GM19467 (cell line): ENCODE measurements at regions not wholly inside any gene's neighbourhood (a gene's known extent, or its start where the extent isn't known, plus 50 kb on each side); places are given as distances from the start of the nearest gene placed in this dataset.
"Not testable (repeated sequence)": the region's sequence is repeated elsewhere in the genome, so short reads cannot be mapped to it uniquely, and the experiment has no call there.

Experiments
- ATAC-seq: cut with Tn5 transposase; IDR thresholded peaks from one replicate; pipeline ENCODE4 v1.9.1; 2021; ENCODE audit warnings: mild to moderate bottlenecking, moderate library complexity; ENCODE audit not compliant: unreplicated experiment

- no peak for ATAC-seq
These were observed 50.3 kb upstream of the OSBPL11 start for GRCh38 chr3:125645616-125646015.

GRCh38 chr3:125646581-125646980 is 51.3 kb upstream of the OSBPL11 start:
- ATAC-seq: no peak

DNA sequence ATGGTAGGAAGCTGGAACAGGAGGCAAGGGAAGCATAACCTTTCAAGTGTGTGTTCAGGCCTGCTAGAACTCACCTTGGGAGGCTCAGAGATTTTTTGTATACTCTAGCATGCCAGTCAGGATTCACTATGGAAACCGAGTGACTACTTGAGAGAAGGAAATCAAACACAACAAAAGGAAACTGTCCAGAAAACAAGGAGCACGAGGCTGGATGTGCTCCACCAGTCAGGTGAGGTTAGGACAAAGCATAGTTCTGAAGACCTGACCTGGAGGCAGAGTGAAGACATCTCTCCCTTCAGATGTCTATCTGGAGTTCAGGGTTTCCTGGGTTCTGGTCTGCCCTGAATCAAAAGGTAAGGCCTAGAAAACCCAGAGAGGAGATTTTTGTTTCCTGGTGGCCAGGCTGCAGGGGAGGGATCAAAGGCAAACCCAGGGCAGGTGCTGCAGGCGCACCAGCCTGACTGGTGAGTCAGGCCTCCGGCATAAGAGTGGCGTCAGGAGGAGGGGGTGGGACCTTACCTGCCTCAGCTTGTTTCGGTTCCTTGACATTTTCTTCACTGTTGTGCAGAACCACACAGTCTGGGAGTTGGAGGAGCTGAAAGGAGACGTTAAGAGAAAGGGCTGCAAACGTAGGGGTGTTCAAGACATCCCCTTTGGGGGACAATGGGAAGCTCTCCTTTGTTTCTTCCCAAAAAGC is 52.2 kb upstream of the OSBPL11 start:
- ATAC-seq: no peak

- ATAC-seq: no peak
These were observed 55.9 kb upstream of the OSBPL11 start for GRCh38 chr3:125651244-125651643.

GRCh38 chr3:125652349-125652748 is 57.1 kb upstream of the OSBPL11 start:
- no peak for ATAC-seq

- no peak for ATAC-seq
These were observed 59.2 kb upstream of the OSBPL11 start for GRCh38 chr3:125654526-125654925.

DNA sequence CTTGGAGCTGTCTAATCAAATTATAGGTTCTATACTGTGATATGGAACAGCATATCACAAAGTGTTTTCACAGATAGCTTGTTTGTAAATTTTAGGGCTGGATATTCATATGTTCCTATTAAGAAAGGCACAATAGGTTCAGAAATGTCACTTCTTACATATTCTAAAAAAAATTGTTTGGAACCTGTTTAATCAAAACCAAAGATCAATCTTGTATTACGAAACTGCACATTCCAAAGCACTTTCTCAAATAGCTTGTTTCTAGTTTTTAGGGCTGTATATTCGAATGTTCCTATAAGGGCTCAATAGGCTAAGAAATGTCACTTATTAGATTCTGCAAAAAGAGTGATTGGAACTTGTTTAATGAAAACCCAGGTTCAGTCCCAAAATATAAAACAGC is 67.4 kb upstream of the OSBPL11 start:
- no peak for ATAC-seq

- no peak for ATAC-seq
These were observed 75.1 kb upstream of the OSBPL11 start for GRCh38 chr3:125670352-125670751.

DNA sequence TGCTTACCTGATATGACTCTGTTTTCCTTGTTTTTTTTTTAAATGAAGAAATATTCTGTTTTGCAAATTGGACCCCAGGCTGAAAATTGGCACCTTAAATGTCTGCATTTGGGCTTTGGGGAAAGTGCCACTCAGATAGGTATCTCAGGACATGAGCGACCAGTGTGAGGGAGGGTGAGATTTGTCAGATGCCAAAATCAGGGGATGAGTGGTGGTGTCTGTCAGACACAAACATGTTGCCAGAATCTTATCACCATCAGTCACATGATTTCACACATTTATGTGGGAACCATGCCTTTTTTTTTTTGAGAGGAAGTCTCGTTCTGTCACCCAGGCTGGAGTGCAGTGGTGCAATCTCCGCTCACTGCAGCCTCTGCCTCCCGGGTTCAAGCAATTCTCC is 75.6 kb upstream of the OSBPL11 start:
- ATAC-seq: no peak

DNA sequence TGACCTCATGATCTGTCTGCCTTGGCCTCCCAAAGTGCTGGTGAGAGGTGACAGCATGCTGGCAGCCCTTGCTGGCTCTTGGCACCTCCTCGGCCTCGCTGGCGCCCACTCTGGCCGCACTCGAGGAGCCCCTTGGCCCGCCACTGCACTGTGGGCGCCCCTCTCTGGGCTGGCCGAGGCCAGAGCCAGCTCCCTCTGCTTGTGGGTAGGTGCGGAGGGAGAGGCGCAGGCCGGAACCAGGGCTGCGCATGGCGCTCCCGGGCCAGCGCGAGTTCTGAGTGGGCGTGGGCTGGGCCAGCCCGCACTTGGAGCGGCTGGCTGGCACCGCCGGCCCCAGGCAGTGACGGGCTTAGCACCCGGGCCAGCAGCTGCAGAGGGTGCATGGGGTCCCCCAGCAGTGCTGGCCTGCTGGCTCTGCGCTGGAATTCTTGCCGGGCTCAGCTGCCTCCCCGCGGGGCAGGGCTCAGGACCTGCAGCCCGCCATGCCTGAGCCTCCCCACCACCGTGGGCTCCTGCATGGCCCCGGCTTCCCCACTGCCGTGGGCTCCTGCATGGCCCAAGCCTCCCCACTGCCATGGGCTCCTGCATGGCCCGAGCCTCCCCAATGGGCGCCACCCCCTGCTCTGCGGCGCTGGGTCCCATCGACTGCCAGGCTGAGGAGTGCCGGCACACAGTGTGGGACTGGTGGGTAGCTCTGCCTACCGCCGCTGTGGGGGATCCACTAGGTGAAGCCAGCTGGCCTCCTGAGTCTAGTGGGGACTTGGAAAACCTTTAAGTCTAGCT is 76.4 kb upstream of the OSBPL11 start:
- ATAC-seq: no peak

- ATAC-seq: no peak
These were observed 80.5 kb upstream of the OSBPL11 start for GRCh38 chr3:125675791-125676190.

- ATAC-seq: no peak
These were observed 84.0 kb upstream of the OSBPL11 start for GRCh38 chr3:125679258-125679657.

- ATAC-seq: no peak
These were observed 85.8 kb upstream of the OSBPL11 start for GRCh38 chr3:125681146-125681545.

GRCh38 chr3:125681906-125682305 is 86.6 kb upstream of the OSBPL11 start:
- ATAC-seq: not testable (repeated sequence)

DNA sequence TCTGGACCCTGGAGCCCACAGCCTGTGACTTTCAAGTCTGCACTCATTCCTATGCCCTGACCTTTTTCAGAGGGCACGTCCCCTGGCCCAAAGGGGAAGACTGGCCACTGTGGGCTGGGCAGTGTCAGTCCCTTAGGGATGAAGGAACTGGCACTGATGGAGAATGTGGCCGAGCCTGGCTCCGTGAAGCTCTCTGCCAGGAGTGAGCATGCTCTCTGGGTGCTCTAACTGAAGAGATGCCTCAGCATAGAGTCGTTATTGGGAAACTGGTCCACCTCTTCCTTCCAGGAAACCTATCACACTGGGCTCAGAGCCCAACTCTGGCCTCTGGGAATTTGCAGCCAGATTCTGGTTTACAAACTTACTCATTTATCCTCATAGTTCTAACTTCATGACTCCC is 87.3 kb upstream of the OSBPL11 start:
- ATAC-seq: not testable (repeated sequence)

DNA sequence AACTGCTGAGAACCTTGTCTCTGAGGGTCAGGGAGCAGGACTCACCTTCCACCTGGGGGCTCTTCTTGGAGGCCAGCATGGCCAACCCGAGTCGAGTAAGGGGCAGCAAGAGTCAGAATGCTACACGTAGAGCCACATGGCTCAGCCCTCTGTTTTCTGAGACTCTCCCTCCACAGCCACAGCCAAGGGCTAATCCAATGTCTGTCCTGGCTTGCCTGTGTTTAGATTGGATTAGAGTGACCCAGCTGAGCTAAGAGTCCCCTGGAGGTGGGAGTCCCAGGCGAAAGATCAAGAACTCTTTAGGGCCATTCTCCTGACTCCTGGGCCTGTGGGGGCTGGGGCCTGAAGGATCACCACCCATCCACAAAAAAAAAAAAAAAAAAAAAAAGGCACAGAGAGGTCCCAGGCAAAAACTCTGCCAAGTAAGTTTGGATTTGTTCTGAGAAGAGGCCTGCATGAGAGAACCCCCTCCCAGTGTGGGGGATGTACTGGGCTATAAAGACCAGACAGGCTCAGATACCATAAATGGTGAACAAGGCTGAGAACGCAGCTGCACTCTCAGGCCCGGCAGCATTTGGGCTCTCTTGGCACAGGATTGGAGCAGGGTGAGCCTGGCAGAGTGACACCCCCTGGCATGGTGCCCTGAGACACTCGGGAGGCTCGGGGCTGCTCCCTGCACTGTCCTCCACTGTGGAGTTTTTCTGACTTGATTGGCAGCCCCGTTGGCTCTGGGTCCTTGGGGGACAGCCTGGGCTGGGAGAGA is 88.0 kb upstream of the OSBPL11 start:
- ATAC-seq: no peak

DNA sequence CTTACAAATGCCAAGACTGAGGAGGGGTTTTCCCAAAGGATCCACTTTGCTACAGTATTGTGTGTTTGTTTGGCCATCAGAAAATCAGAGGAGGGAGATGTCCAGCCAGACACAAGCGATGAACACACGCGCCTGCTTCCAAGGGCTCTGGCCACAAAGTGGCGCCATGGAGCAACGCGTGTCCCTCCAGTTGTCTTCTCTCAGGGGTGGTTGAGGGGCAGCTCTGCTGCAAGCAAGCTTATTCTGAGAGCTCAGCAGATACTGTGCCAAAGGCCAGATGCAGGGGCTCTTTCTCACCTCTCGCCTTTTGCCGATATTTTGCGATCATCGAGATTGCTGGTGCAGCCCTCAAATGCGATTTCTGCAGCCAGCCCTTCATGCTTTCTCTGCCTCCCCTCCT is 88.9 kb upstream of the OSBPL11 start:
- ATAC-seq: no peak

- not testable (repeated sequence) for ATAC-seq
These were observed 90.4 kb upstream of the OSBPL11 start for GRCh38 chr3:125685741-125686140.

DNA sequence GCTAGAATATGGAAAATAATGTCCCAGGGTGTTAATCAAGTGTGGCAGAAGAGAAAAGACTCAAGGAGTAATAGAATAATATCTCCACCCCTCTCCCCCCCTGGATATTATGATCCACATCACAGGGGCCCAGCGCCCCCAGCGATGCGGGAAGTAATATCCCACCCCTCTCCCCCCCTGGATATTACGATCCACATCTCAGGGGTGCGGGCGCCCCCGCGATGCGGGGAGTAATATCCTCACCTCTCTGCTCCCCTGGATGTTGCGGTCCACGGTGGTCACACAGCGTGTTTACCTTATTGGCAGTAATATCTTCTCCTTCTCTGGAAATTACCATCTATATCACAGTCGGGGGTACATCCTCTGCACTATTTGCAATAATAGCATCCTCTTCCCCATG is 97.1 kb upstream of the OSBPL11 start:
- ATAC-seq: no peak

DNA sequence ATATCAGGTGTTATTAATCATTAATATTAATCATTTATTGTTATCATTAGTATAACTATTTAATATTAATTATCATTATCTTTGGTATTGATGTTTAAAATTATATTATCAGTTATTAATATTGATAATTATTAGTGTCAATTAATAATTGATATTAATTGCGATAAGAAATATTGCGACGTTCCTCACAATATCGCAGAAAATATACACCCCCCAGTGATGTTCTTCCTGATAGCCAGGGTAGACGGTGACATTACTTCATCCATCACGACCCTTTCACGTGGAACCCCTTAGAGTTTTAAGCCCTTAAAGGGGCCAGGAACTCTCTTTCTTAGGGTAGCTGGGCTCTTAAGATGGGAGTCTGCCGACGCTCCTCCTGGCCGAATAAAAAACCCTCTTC is 98.6 kb upstream of the OSBPL11 start:
- ATAC-seq: no peak

- ATAC-seq: no peak
These were observed 99.5 kb upstream of the OSBPL11 start for GRCh38 chr3:125694761-125695294.
